HTR-8/SVneo (cell line): ENCODE measurements at regions not wholly inside any gene's neighbourhood (a gene's known extent, or its start where the extent isn't known, plus 50 kb on each side); places are given as distances from the start of the nearest gene placed in this dataset.
A peak's percentile ranks its signal among the peaks of the same experiment; 100 is the strongest.

Source experiments
- DNase-seq: peaks from one replicate; pipeline ENCODE4 v3.0.0; 2011; ENCODE audit warnings: low spot score, mixed read lengths; ENCODE audit not compliant: insufficient read length
- FAIRE-seq: peaks from 2 replicates; lab custom pipeline; 2011; peaks lifted over from hg19 to GRCh38; lab: Jason Lieb, UNC

DNA sequence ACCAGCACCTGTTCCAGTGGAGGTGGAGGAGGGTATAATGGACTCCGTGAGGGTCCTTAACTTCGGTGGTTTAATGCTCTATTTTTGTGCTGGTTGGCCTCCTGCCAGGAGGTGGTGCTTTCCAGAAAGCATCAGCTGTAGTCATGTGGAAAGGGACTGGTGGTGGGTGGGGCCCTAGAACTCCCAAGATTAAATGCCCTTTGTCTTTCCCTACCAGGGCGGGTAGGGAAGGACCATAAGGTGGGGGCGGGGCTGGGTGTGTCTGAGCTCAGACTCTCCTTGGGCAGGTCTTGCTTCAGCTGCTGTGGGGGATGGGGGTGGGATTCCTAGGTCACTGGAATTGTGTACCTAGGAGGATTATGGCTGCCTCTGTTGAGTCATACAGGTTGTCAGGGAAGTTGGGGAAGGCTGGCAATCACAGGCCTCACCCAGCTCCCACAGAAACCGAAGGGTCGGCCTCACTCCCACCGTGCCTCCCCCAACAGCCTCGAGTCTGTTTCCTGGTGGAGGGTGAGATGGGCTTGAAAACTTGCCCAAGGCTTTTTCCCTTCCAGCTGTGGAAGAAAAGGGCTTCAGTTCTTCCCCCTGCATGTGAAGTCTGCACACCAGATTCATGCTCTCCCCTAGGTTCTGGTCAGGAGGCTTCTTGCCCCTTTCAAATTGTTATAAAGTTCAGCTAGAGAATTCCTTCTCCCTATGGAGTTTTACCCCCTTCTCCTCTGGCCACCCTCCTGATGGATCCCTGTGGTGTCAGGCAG lies 60.3 kb upstream of the CLDN10 start:
- no peak for DNase-seq
- no peak for FAIRE-seq

DNA sequence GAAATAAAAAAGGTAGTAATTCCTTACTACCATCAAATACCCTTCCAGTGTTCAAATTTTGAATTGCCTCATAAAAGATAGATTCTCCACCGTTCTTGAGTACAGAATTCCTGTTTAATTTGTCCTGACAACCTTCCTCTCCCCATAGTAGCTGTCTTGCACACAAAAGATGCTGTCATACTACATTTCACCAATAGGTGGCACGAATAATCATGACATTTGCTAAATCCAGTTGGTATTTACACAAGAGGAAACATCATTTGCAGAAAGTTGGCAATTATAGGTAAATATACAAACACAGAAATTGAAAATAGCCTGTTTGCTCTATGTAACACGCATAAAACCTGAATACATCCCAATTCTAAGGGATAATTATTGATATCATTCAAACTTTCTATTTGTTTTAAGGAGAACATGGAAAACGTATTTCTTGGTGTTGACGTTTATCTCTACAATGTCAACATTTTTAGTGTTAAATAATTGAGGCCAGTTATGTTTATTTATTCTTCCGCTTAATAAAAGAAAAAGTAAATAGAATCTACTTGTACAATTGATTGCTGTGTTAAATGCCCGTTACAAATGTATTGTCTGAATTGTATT lies 58.3 kb upstream of the CLDN10 start:
- FAIRE-seq (no peak), DNase-seq (peak; percentile 38)

DNA sequence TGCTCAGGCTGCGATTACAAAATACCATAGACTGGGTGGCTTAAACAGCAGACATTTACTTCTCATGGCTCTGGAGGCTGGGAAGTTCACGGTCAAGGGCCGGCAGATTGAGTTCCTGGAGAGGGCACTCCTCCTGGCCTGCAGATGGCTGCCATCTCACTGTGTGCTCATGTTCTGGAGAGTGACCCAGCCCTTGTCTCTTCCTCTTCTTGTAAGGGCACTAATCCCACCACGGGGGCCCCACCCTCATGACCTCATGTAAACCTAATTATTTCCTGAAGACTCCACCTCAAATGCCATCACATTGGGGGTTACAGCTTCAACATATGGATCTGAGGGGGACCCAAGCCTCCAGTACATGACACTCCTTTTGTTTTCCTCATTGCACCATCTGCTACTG lies 56.0 kb upstream of the CLDN10 start:
- FAIRE-seq = no peak
- no peak for DNase-seq

DNA sequence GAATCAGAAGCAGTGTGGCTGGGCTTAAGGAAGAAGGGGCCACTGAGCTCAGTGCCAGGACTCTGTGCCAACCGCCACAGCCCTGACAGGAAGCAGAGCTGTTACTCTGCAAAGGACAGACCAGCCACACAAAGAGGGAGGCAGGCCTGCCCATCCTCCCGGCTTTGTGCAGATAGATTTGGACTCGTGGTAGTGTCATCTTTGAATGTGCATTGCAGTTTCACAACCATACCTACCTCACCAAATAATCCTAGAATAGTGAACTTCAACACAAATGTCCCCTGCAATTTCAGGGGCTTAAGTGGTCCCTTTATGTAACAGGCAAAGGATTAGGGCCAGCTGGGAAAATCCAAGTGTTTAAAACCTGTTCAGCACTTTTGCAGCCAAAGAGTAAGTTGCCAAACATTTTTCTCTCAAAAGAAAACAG lies 55.1 kb upstream of the CLDN10 start:
- no peak for DNase-seq
- no peak for FAIRE-seq

DNA sequence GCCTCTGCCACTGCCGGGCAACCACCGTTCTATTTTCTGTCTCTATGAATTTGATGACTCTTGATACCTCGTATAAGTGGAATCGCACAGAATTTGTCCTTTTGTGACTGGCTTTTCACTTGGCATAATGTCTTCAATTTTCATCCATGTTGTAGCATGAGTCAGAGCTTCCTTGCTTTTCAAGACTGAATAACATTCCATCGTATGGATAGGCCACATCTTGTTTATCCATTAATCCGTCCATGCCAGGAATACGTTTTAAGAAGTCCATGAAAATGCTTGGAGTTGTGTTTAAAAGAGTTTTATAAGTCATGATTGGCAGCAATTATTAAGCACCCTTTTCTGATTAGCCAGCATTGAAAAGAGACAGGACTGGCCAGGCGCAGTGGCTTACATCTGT lies 53.6 kb upstream of the CLDN10 start:
- DNase-seq (no peak), FAIRE-seq (no peak)

DNA sequence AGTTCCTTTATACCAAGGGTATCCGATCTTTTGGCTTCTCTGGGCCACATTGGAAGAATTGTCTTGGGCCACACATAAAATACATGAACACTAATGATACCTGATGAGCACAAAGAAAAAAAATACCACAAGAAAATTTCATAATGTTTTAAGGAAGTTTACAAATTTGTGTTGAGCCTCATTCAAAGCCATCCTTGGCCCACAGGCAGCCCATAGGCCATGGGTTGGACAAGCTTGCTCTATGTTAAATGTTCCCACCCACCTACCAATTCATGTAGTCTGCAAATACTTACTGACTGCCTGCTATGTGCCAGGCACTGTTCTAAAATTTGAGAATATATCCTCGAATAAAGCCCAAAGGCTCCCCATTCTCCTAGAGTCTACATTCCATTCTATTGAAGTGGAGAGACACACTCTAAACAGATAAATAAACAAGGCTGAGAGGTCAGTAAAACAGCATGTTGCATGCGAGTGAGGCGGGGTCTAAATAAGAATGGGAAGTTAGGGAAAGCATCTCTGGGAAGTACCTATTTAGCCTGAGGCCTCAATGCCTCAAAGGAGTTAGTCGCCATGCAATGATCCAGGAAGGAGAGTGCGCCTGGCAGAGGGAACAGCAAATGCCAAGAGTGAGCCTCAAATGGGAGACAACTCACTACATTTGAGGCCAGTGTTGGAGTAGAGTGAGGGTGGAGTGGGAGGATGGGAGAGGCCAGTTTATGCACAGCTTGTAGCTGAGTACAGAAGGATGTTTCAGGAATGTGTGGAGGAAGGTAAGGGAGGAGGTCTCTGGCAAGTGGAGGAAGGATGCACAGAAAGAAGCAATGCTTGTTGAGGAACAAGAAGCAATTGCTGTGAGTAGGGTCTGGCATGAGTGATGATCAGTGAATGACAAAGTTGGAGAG lies 52.5 kb upstream of the CLDN10 start:
- DNase-seq = no peak
- no peak for FAIRE-seq

DNA sequence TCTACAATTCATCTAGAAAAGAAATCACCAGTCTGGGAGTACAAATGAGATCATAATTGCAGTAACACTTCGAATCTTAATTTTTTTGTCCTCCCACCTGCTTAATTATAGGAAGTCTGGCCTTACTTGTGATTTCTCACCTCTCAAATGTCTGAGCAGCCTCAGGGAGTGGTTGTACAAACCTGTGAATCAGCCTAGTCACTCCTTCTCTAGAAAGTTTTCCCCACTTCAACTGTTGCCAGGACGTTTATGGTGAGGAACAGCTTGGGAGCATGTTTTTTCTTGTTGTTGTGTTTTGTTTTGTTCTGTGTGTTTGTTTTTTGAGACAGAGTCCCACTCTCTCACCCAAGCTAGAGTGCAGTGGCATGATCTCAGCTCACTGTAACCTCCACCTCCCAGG lies 50.3 kb upstream of the CLDN10 start:
- DNase-seq = no peak
- no peak for FAIRE-seq
